ENCODE measurements at regions not wholly inside any gene's neighbourhood (a gene's known extent, or its start where the extent isn't known, plus 50 kb on each side); places are given as distances from the start of the nearest gene placed in this dataset.

DNA sequence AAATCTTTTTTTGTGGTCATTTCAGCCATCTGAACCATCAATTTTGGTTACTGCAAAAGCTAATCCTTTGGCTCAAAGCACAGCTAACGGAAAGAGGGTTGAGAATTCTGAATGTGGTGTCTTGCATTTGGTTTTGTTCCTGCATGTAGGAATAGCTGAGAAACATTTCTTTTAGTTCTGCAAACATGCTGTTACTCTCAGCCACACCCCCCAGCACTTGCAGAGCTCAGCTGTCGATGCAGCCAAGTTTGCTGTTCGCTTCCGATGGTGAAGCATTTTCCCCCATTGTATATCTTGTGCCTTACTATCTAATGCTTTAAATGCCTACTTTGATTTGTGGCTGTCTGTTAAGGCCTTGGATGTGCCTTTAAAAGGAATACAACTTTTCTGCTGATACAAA lies 294.9 kb upstream of the FANCL start:
- Histone ChIP-seq H3K27me3 (ENCODE audit: low read depth) (no peaks in the 10 kb centered on the region), H3K4me1 (no peaks in the 10 kb centered on the region), H3K9me3 (no peaks in the 10 kb centered on the region), H3K27ac (no peak overlapping the region), H3K36me3 (no peaks in the 10 kb centered on the region), H3K4me3 (no peak overlapping the region)
- TF ChIP-seq, protein P1, sequence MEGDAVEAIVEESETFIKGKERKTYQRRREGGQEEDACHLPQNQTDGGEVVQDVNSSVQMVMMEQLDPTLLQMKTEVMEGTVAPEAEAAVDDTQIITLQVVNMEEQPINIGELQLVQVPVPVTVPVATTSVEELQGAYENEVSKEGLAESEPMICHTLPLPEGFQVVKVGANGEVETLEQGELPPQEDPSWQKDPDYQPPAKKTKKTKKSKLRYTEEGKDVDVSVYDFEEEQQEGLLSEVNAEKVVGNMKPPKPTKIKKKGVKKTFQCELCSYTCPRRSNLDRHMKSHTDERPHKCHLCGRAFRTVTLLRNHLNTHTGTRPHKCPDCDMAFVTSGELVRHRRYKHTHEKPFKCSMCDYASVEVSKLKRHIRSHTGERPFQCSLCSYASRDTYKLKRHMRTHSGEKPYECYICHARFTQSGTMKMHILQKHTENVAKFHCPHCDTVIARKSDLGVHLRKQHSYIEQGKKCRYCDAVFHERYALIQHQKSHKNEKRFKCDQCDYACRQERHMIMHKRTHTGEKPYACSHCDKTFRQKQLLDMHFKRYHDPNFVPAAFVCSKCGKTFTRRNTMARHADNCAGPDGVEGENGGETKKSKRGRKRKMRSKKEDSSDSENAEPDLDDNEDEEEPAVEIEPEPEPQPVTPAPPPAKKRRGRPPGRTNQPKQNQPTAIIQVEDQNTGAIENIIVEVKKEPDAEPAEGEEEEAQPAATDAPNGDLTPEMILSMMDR (IDR thresholded peaks at IDR 0.05) = no peak
- intact Hi-C loops (cut with DNase I) = no loop called here
- no peak for DNase-seq
- ATAC-seq = no peak

DNA sequence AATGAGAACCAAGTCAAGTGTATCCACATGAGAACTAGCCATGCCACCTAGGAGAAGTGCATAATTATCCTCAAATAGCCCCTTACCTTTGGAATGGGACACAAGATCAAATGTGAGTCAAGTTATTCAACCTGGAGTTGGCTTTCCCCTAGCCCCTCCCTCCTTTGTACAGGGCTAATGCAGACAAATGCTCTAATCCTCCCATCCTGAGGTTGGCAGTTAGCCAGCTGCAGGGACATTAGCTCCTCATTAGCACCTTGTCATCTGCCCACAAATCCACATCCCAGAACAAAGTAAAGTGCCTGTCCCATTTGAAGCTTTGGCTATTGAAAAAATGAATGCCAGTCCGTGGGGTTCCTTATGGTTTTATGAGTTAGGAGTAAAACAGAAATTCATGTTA lies 294.1 kb upstream of the FANCL start:
- Histone ChIP-seq H3K36me3 (no peaks in the 10 kb centered on the region), H3K9me3 (no peaks in the 10 kb centered on the region), H3K27ac (no peak overlapping the region), H3K27me3 (ENCODE audit: low read depth) (no peaks in the 10 kb centered on the region), H3K4me3 (no peak overlapping the region), H3K4me1 (no peaks in the 10 kb centered on the region)
- TF ChIP-seq, protein P1 (IDR thresholded peaks at IDR 0.05) = no peak
- intact Hi-C loops (cut with DNase I) = no loop called here
- DNase-seq = no peak
- no peak for ATAC-seq

DNA sequence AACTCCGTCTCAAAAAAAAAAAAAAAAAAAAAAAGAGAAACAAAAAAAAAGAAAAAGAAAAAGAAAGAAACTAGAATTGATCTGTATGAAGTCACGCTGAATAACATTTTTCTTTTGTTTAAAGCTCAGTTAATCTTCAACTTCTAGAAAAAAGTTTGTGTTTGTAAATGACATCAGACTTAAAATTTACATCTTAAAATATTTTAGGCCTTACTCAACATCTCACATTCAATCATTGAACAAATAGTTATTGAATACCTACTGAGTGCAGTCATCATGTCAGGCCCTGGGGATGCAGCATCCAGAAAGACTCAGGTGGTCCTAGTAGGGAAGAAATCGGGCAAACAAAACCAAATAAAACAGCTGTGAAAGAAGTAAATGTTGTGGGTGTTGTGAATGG lies 292.3 kb upstream of the FANCL start:
- no peak overlapping the region for H3K4me3 ChIP-seq
- no peaks in the 10 kb centered on the region for H3K36me3 ChIP-seq
- TF ChIP-seq, protein P1 (IDR thresholded peaks at IDR 0.05) = no peak
- ATAC-seq = no peak
- no peaks in the 10 kb centered on the region for H3K27me3 ChIP-seq (ENCODE audit: low read depth)
- H3K27ac ChIP-seq = no peak overlapping the region
- H3K9me3 ChIP-seq = no peaks in the 10 kb centered on the region
- intact Hi-C loops (cut with DNase I) = no loop called here
- no peak for DNase-seq
- H3K4me1 ChIP-seq = no peaks in the 10 kb centered on the region

DNA sequence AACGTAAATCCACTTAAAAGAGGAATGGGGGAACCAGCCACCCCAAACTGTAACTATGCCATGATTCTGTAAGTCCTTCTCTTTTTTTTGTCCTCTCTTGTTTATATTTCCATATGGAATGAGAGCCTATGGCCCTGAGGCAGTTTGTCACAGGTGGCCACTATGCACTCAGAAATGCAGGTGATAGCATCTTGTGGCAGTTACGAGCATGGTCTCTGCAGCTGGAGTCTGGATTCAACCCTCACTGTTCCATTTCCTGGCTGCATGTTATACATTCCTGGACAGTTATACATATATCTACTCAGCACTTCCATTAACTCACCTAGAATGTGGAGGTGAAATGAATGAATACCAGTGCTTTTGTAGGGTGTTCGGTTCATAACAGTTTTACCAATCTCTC lies 291.5 kb upstream of the FANCL start:
- Histone ChIP-seq H3K4me3 (no peak overlapping the region), H3K9me3 (no peaks in the 10 kb centered on the region), H3K4me1 (no peaks in the 10 kb centered on the region), H3K27me3 (ENCODE audit: low read depth) (no peaks in the 10 kb centered on the region), H3K27ac (no peak overlapping the region), H3K36me3 (no peaks in the 10 kb centered on the region)
- DNase-seq (no peak), ATAC-seq (no peak)
- TF ChIP-seq, protein P1 (IDR thresholded peaks at IDR 0.05) = no peak
- intact Hi-C loops (cut with DNase I) = no loop called here

DNA sequence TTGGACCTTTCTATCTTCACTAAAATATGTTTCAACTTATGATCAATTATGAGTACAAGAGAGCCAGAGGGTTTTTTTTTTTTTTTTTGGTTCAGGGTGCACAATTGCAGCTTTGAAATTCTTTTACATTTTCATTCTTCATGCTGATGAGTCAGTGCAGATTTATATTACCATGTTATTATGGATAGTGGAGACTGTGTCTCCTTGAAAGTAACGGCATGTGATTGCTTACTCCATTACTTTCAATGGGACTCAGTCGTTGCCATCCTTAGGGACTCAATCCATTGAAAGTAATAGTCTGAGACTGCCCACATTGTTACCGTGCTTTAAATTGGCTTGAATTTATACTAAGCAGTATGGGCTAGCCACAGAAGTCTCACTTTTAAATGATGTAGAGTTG lies 286.5 kb upstream of the FANCL start:
- intact Hi-C loops (cut with DNase I) = no loop called here
- H3K9me3 ChIP-seq = no peaks in the 10 kb centered on the region
- TF ChIP-seq, protein P1 (IDR thresholded peaks at IDR 0.05) = no peak
- DNase-seq (no peak), ATAC-seq (no peak)
- no peaks in the 10 kb centered on the region for H3K36me3 ChIP-seq
- H3K4me1 ChIP-seq = no peaks in the 10 kb centered on the region
- H3K27ac ChIP-seq = no peak overlapping the region
- H3K4me3 ChIP-seq = no peak overlapping the region
- H3K27me3 ChIP-seq (ENCODE audit: low read depth) = no peaks in the 10 kb centered on the region
